Gastroesophageal sphincter (tissue), 3 donors: ENCODE measurements at regions not wholly inside any gene's neighbourhood (a gene's known extent, or its start where the extent isn't known, plus 50 kb on each side); places are given as distances from the start of the nearest gene placed in this dataset.

Experiments
- CTCF ChIP-seq, 4 experiments: fragments of 200-600 bp in 2 of 4; fragments of 450-650 bp in 2 of 4; sonication (generic) in 1 of 4; IDR thresholded peaks; one replicate each; pipeline ENCODE4 v1.5.1; 2017 to 2019; ENCODE audit warnings: antibody characterized with exemption in 4 of 4, mild to moderate bottlenecking in 2 of 4, moderate library complexity in 2 of 4
- POLR2A ChIP-seq, 2 donors: fragments of 450-650 bp; IDR thresholded peaks; one replicate each; pipeline ENCODE4 v1.6.1; 2017; ENCODE audit warnings: antibody characterized with exemption in 2 of 2, mild to moderate bottlenecking in 2 of 2, moderate library complexity in 1 of 2

GRCh38 chr11:70544067-70544773 lies 145.9 kb downstream of the CTTN start:
- no peak for TF ChIP-seq CTCF (IDR thresholded peaks at IDR 0.05)
- no peak for TF ChIP-seq POLR2A (IDR thresholded peaks at IDR 0.05)
